Activated naive CD8-positive, alpha-beta T cell treated with anti-CD3 and anti-CD28 coated beads, Interleukin-2, amount 10 ng/mL, durations not matched to agents 7 days and 5 days (primary cell): ENCODE measurements at regions not wholly inside any gene's neighbourhood (a gene's known extent, or its start where the extent isn't known, plus 50 kb on each side); places are given as distances from the start of the nearest gene placed in this dataset.

Experiments used
- ATAC-seq: fragments of 150-1000 bp; cut with Tn5 transposase; one replicate; pipeline ENCODE4 v1.10.0; 2021; ENCODE audit warnings: low read depth, moderate library complexity
- POLR2A ChIA-PET: fragments of 350-600 bp; sonication (Branson Sonifier 250); formaldehyde crosslinking; loops from one replicate; lab custom pipeline; 2021; ENCODE audit warnings: antibody characterized with exemption; lab: Charles Lee
- DNase-seq: peaks from one replicate; pipeline ENCODE4 v3.0.0; 2021
- H3K27ac Mint-ChIP-seq: one replicate; pipeline ENCODE4 v1.8.0; 2022; ENCODE audit warnings: mild to moderate bottlenecking, mixed read lengths
- H3K27me3 Mint-ChIP-seq: one replicate; pipeline ENCODE4 v1.8.0; 2022; ENCODE audit warnings: mild to moderate bottlenecking, moderate library complexity, mixed read lengths
- H3K36me3 Mint-ChIP-seq: one replicate; pipeline ENCODE4 v1.8.0; 2021; ENCODE audit warnings: mild to moderate bottlenecking, mixed read lengths
- H3K4me1 Mint-ChIP-seq: one replicate; pipeline ENCODE4 v1.8.0; 2021; ENCODE audit warnings: mixed read lengths
- H3K4me3 Mint-ChIP-seq: one replicate; pipeline ENCODE4 v1.8.0; 2022; ENCODE audit warnings: mild to moderate bottlenecking, moderate library complexity, mixed read lengths
- H3K9me3 Mint-ChIP-seq: one replicate; pipeline ENCODE4 v1.8.0; 2021; ENCODE audit warnings: mixed read lengths

- no peak overlapping the region for H3K27ac Mint-ChIP-seq
- ATAC-seq: no peak
- DNase-seq: no peak
- peaks cover 5% of the 10 kb centered on the region for H3K9me3 Mint-ChIP-seq
- no peaks in the 10 kb centered on the region for H3K27me3 Mint-ChIP-seq
- POLR2A ChIA-PET: interaction anchor here (0.9 kb wide), 1 partner anchor 309 kb away, joined by 4 read pairs; no protein-coding TSS in a partner anchor
- H3K4me3 Mint-ChIP-seq: no peak overlapping the region
- H3K36me3 Mint-ChIP-seq: peaks cover 7% of the 10 kb centered on the region
- H3K4me1 Mint-ChIP-seq: peaks cover 2% of the 10 kb centered on the region
Observed at GRCh38 chr1:193753038-193753756, 566.8 kb upstream of the B3GALT2 start.

GRCh38 chr1:193749868-193750267, 563.5 kb upstream of the B3GALT2 start:
- Mint-ChIP-seq H3K4me1 (peaks cover under 1% of the 10 kb centered on the region), H3K27ac (no peak overlapping the region), H3K4me3 (no peak overlapping the region), H3K27me3 (no peaks in the 10 kb centered on the region), H3K9me3 (peaks cover 4% of the 10 kb centered on the region), H3K36me3 (peaks cover 2% of the 10 kb centered on the region)
- DNase-seq: no peak
- POLR2A ChIA-PET: no interaction called here
- ATAC-seq: no peak

GRCh38 chr1:193747579-193747978, 561.2 kb upstream of the B3GALT2 start:
- POLR2A ChIA-PET: no interaction called here

GRCh38 chr1:193741228-193741627, 554.8 kb upstream of the B3GALT2 start:
- DNase-seq: no peak
- POLR2A ChIA-PET: no interaction called here

More at GRCh38 chr1:193747579-193747978, 561.2 kb upstream of the B3GALT2 start:
- Mint-ChIP-seq H3K27me3 (no peaks in the 10 kb centered on the region), H3K4me3 (no peak overlapping the region), H3K36me3 (peaks cover 2% of the 10 kb centered on the region), H3K27ac (no peak overlapping the region), H3K4me1 (no peaks in the 10 kb centered on the region), H3K9me3 (peaks cover 2% of the 10 kb centered on the region)
- DNase-seq (no peak), ATAC-seq (no peak)

GRCh38 chr1:193740762-193741161, 554.3 kb upstream of the B3GALT2 start:
- Mint-ChIP-seq H3K36me3 (peaks cover 2% of the 10 kb centered on the region), H3K27ac (no peak overlapping the region), H3K4me1 (peaks cover 5% of the 10 kb centered on the region), H3K4me3 (no peak overlapping the region), H3K9me3 (peaks cover 1% of the 10 kb centered on the region), H3K27me3 (no peaks in the 10 kb centered on the region)
- POLR2A ChIA-PET: no interaction called here
- ATAC-seq (no peak), DNase-seq (no peak)

More at GRCh38 chr1:193741228-193741627, 554.8 kb upstream of the B3GALT2 start:
- Mint-ChIP-seq H3K4me3 (no peak overlapping the region), H3K9me3 (peaks cover 1% of the 10 kb centered on the region), H3K27me3 (no peaks in the 10 kb centered on the region), H3K27ac (no peak overlapping the region), H3K4me1 (peaks cover 5% of the 10 kb centered on the region), H3K36me3 (peaks cover 2% of the 10 kb centered on the region)
- ATAC-seq: no peak

- Mint-ChIP-seq H3K9me3 (peaks cover 1% of the 10 kb centered on the region), H3K36me3 (peaks cover 2% of the 10 kb centered on the region), H3K4me1 (peaks cover 5% of the 10 kb centered on the region), H3K27ac (no peak overlapping the region), H3K27me3 (no peaks in the 10 kb centered on the region), H3K4me3 (no peak overlapping the region)
- ATAC-seq (no peak), DNase-seq (no peak)
- POLR2A ChIA-PET: no interaction called here
Observed at GRCh38 chr1:193736507-193736906, 550.1 kb upstream of the B3GALT2 start.

- Mint-ChIP-seq H3K4me1 (peaks cover 5% of the 10 kb centered on the region), H3K9me3 (peaks cover 1% of the 10 kb centered on the region), H3K36me3 (peaks cover 2% of the 10 kb centered on the region), H3K4me3 (no peak overlapping the region), H3K27ac (no peak overlapping the region), H3K27me3 (no peaks in the 10 kb centered on the region)
- no peak for DNase-seq
- POLR2A ChIA-PET: no interaction called here
- ATAC-seq: no peak
Observed at GRCh38 chr1:193733674-193734073, 547.3 kb upstream of the B3GALT2 start.

GRCh38 chr1:193730017-193730416, 543.6 kb upstream of the B3GALT2 start:
- POLR2A ChIA-PET: no interaction called here
- Mint-ChIP-seq H3K9me3 (no peaks in the 10 kb centered on the region), H3K36me3 (no peaks in the 10 kb centered on the region), H3K4me1 (no peaks in the 10 kb centered on the region), H3K27ac (no peak overlapping the region), H3K4me3 (no peak overlapping the region), H3K27me3 (no peaks in the 10 kb centered on the region)
- ATAC-seq (no peak), DNase-seq (no peak)

GRCh38 chr1:193729429-193729828, 543.0 kb upstream of the B3GALT2 start:
- no peak for DNase-seq
- Mint-ChIP-seq H3K4me3 (no peak overlapping the region), H3K4me1 (no peaks in the 10 kb centered on the region), H3K9me3 (no peaks in the 10 kb centered on the region), H3K27ac (no peak overlapping the region), H3K27me3 (no peaks in the 10 kb centered on the region), H3K36me3 (no peaks in the 10 kb centered on the region)
- POLR2A ChIA-PET: no interaction called here
- ATAC-seq: no peak

- H3K36me3 Mint-ChIP-seq: no peaks in the 10 kb centered on the region
- no peak overlapping the region for H3K27ac Mint-ChIP-seq
- ATAC-seq: no peak
- POLR2A ChIA-PET: no interaction called here
- H3K27me3 Mint-ChIP-seq: no peaks in the 10 kb centered on the region
- no peak overlapping the region for H3K4me3 Mint-ChIP-seq
- no peak for DNase-seq
- H3K9me3 Mint-ChIP-seq: no peaks in the 10 kb centered on the region
- no peaks in the 10 kb centered on the region for H3K4me1 Mint-ChIP-seq
Observed at GRCh38 chr1:193727850-193728249, 541.4 kb upstream of the B3GALT2 start.

GRCh38 chr1:193726722-193727121, 540.3 kb upstream of the B3GALT2 start:
- Mint-ChIP-seq H3K36me3 (no peaks in the 10 kb centered on the region), H3K9me3 (no peaks in the 10 kb centered on the region), H3K4me3 (no peak overlapping the region), H3K4me1 (no peaks in the 10 kb centered on the region), H3K27me3 (no peaks in the 10 kb centered on the region), H3K27ac (no peak overlapping the region)
- ATAC-seq: no peak
- no peak for DNase-seq
- POLR2A ChIA-PET: no interaction called here

GRCh38 chr1:193712392-193712791, 526.0 kb upstream of the B3GALT2 start:
- DNase-seq (no peak), ATAC-seq (no peak)
- Mint-ChIP-seq H3K36me3 (peaks cover 3% of the 10 kb centered on the region), H3K27me3 (no peaks in the 10 kb centered on the region), H3K27ac (no peak overlapping the region), H3K4me1 (peaks cover 5% of the 10 kb centered on the region), H3K4me3 (no peak overlapping the region), H3K9me3 (peaks cover 14% of the 10 kb centered on the region)
- POLR2A ChIA-PET: no interaction called here

GRCh38 chr1:193709607-193710006, 523.2 kb upstream of the B3GALT2 start:
- ATAC-seq: no peak
- Mint-ChIP-seq H3K4me1 (peaks cover 6% of the 10 kb centered on the region), H3K36me3 (peaks cover 2% of the 10 kb centered on the region), H3K9me3 (peaks cover 17% of the 10 kb centered on the region), H3K27ac (no peak overlapping the region), H3K4me3 (no peak overlapping the region), H3K27me3 (no peaks in the 10 kb centered on the region)
- POLR2A ChIA-PET: no interaction called here
- DNase-seq: no peak

- DNase-seq (no peak), ATAC-seq (no peak)
- H3K27ac Mint-ChIP-seq: no peak overlapping the region
- peaks cover 12% of the 10 kb centered on the region for H3K9me3 Mint-ChIP-seq
- H3K27me3 Mint-ChIP-seq: no peaks in the 10 kb centered on the region
- POLR2A ChIA-PET: no interaction called here
- H3K36me3 Mint-ChIP-seq: no peaks in the 10 kb centered on the region
- H3K4me3 Mint-ChIP-seq: no peak overlapping the region
- peaks cover 6% of the 10 kb centered on the region for H3K4me1 Mint-ChIP-seq
Observed at GRCh38 chr1:193707271-193708021, 521.0 kb upstream of the B3GALT2 start.
